ENCODE measurements at regions not wholly inside any gene's neighbourhood (a gene's known extent, or its start where the extent isn't known, plus 50 kb on each side); places are given as distances from the start of the nearest gene placed in this dataset.

DNA sequence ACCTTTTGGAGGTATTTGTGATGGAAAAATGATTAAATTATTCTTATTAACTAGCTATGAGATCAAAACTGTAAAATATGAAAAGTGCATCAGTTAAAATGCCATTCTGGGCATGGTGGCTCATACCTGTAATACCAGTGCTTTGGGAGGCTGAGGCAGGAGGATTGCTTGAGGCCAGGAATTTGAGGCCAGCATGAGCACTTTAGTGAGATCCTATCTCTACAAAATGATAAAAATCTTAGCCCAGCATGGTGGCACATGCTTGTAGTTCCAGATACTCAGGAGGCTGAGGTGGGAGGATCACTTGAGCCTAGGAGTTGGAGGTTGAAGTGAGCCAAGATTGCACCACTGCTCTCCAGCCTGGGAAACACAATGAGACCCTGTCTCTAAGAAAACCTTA is 252.5 kb upstream of the SEMA6A start:
- Histone ChIP-seq H3K79me2 (ENCODE audit: control insufficient read depth, low read length) (no peaks in the 10 kb centered on the region), H4K20me1 (ENCODE audit: control insufficient read depth, insufficient read depth, low read depth, low read length) (no peaks in the 10 kb centered on the region), H3K27ac (ENCODE audit: low read depth, low read length) (no peak overlapping the region), H3K36me3 (ENCODE audit: control insufficient read depth, low read length) (no peaks in the 10 kb centered on the region), H3K9me2 (replicated peaks; ENCODE audit: control insufficient read depth, low read length) (no peaks in the 10 kb centered on the region), H3F3A (ENCODE audit: control insufficient read depth, insufficient read depth) (no peaks in the 10 kb centered on the region), H3K27me3 (ENCODE audit: control insufficient read depth, low read length) (no peaks in the 10 kb centered on the region), H3K4me3 (ENCODE audit: low read length) (no peak overlapping the region), H3K9me3 (ENCODE audit: control insufficient read depth, insufficient read depth, low read length) (no peaks in the 10 kb centered on the region), H3K4me1 (ENCODE audit: control insufficient read depth, low read length) (no peaks in the 10 kb centered on the region), H3K4me2 (ENCODE audit: low read length) (no peak overlapping the region)
- TF ChIP-seq EZH2phosphoT487 (IDR thresholded peaks at IDR 0.05; ENCODE audit: borderline replicate concordance, low read length): no peak
- TF ChIP-seq, protein P1, sequence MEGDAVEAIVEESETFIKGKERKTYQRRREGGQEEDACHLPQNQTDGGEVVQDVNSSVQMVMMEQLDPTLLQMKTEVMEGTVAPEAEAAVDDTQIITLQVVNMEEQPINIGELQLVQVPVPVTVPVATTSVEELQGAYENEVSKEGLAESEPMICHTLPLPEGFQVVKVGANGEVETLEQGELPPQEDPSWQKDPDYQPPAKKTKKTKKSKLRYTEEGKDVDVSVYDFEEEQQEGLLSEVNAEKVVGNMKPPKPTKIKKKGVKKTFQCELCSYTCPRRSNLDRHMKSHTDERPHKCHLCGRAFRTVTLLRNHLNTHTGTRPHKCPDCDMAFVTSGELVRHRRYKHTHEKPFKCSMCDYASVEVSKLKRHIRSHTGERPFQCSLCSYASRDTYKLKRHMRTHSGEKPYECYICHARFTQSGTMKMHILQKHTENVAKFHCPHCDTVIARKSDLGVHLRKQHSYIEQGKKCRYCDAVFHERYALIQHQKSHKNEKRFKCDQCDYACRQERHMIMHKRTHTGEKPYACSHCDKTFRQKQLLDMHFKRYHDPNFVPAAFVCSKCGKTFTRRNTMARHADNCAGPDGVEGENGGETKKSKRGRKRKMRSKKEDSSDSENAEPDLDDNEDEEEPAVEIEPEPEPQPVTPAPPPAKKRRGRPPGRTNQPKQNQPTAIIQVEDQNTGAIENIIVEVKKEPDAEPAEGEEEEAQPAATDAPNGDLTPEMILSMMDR (IDR thresholded peaks at IDR 0.05; ENCODE audit: low read depth, low read length, poor library complexity, severe bottlenecking): no peak

DNA sequence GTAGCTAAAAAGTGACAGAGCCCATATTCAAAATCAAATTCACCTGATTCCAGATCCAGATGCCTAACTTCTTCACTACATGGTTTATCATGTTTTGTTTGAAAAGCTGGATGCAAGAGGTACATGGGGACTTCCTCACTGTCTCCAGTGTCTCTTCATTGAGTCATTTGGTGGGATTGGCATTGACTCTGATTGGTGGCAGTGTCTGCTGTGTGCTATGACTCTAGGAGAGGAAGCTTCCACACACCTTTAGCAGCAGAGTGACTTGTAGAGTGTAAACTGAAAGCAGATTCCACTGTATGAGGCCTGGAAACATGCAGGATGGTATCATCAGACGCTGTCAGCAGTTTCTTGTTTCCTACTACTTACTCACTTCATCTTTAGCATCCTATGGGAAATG is 250.9 kb upstream of the SEMA6A start:
- Histone ChIP-seq H4K20me1 (ENCODE audit: control insufficient read depth, insufficient read depth, low read depth, low read length) (no peaks in the 10 kb centered on the region), H3K4me2 (ENCODE audit: low read length) (no peak overlapping the region), H3K4me3 (ENCODE audit: low read length) (no peak overlapping the region), H3K36me3 (ENCODE audit: control insufficient read depth, low read length) (no peaks in the 10 kb centered on the region), H3K79me2 (ENCODE audit: control insufficient read depth, low read length) (no peaks in the 10 kb centered on the region), H3K4me1 (ENCODE audit: control insufficient read depth, low read length) (no peaks in the 10 kb centered on the region), H3F3A (ENCODE audit: control insufficient read depth, insufficient read depth) (no peaks in the 10 kb centered on the region), H3K27me3 (ENCODE audit: control insufficient read depth, low read length) (no peaks in the 10 kb centered on the region), H3K9me2 (replicated peaks; ENCODE audit: control insufficient read depth, low read length) (no peaks in the 10 kb centered on the region), H3K9me3 (ENCODE audit: control insufficient read depth, insufficient read depth, low read length) (no peaks in the 10 kb centered on the region), H3K27ac (ENCODE audit: low read depth, low read length) (no peak overlapping the region)
- no peak for TF ChIP-seq EZH2phosphoT487 (IDR thresholded peaks at IDR 0.05; ENCODE audit: borderline replicate concordance, low read length)
- TF ChIP-seq, protein P1 (IDR thresholded peaks at IDR 0.05; ENCODE audit: low read depth, low read length, poor library complexity, severe bottlenecking): no peak

DNA sequence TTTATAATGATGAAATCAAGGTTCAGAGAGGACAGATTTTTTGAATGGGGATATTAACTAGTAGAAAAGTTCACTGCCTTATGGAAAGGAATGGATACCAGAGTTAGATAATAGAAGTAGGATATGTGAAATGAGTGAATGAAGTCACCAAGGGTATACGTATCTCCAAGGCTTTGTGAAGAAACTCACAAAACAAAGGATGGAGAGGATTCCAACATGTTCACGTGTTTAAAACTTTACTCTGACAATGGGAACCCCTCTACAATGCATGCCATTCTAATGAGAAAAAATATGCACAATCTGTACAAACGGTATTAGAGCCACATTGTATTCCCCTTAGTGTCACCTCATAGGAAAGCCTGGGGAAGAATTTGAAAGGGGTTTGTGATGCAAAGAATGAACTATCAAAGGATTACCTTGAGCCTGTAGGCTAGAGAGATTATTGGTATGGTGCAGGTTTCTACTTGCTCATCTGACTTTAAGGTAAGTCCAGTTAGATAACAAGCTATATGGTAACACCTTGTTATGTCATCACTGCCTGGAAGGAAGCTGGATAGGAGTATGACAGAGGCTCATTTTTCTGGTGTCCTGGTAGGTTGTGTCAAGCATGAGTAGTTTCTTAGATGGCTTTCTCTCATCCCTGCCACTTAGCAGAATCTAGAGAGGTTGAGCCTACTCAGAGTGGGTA is 250.3 kb upstream of the SEMA6A start:
- Histone ChIP-seq H3K27ac (ENCODE audit: low read depth, low read length) (no peak overlapping the region), H3K4me2 (ENCODE audit: low read length) (no peak overlapping the region), H3K36me3 (ENCODE audit: control insufficient read depth, low read length) (no peaks in the 10 kb centered on the region), H3F3A (ENCODE audit: control insufficient read depth, insufficient read depth) (no peaks in the 10 kb centered on the region), H3K9me2 (replicated peaks; ENCODE audit: control insufficient read depth, low read length) (no peaks in the 10 kb centered on the region), H4K20me1 (ENCODE audit: control insufficient read depth, insufficient read depth, low read depth, low read length) (no peaks in the 10 kb centered on the region), H3K27me3 (ENCODE audit: control insufficient read depth, low read length) (no peaks in the 10 kb centered on the region), H3K9me3 (ENCODE audit: control insufficient read depth, insufficient read depth, low read length) (no peaks in the 10 kb centered on the region), H3K4me1 (ENCODE audit: control insufficient read depth, low read length) (no peaks in the 10 kb centered on the region), H3K79me2 (ENCODE audit: control insufficient read depth, low read length) (no peaks in the 10 kb centered on the region), H3K4me3 (ENCODE audit: low read length) (no peak overlapping the region)
- no peak for TF ChIP-seq EZH2phosphoT487 (IDR thresholded peaks at IDR 0.05; ENCODE audit: borderline replicate concordance, low read length)
- TF ChIP-seq, protein P1 (IDR thresholded peaks at IDR 0.05; ENCODE audit: low read depth, low read length, poor library complexity, severe bottlenecking): no peak
